Neural progenitor cell (in vitro differentiated cells): ENCODE measurements at regions not wholly inside any gene's neighbourhood (a gene's known extent, or its start where the extent isn't known, plus 50 kb on each side); places are given as distances from the start of the nearest gene placed in this dataset.

Experiments used
- EZH2 ChIP-seq: fragments of 200-600 bp; sonication (generic); IDR thresholded peaks from 2 replicates; pipeline ENCODE4 v1.6.1; 2017; ENCODE audit warnings: antibody characterized with exemption, mild to moderate bottlenecking, moderate library complexity
- TF ChIP-seq, protein P1 (sequence below): fragments of 200-600 bp; sonication (generic); IDR thresholded peaks from 2 replicates; pipeline ENCODE4 v1.5.1; 2017; ENCODE audit warnings: antibody characterized with exemption, mild to moderate bottlenecking

DNA sequence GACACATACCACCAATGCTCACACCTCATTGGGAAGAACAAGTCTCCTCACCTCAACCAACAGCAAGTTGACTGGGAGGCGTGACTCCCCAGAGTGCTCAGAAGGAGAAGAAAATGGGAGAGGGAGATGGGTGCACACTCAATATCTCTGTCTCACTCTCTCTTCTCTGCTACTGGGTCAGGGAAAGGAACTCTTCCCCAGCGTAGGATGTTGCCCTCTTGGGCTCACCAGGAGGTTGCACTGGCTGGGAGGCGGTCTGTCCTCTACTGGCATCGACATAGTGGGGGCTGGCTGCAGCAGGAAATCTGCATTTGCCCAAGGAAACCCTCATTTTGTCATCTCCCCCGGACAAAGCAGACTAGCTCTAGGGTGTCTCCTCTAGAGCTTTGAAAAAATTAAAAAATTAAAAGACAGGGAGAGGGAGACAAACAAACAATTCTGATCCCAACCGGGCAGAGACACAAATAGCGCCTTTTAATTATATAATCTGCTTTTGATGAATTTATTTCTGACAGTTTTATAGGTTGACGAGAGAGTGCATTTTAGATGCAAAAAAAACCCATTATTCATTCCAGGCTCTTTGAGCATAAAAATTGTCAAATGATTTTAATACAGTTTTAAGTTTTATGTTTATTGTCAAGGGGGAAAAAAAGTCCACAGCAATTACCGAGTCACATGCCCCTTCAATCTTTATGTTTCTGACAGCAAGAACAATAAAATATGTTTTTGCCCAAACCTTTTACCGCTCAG is 179.3 kb upstream of the MVB12B start:
- no peak for TF ChIP-seq EZH2
- TF ChIP-seq, protein P1, sequence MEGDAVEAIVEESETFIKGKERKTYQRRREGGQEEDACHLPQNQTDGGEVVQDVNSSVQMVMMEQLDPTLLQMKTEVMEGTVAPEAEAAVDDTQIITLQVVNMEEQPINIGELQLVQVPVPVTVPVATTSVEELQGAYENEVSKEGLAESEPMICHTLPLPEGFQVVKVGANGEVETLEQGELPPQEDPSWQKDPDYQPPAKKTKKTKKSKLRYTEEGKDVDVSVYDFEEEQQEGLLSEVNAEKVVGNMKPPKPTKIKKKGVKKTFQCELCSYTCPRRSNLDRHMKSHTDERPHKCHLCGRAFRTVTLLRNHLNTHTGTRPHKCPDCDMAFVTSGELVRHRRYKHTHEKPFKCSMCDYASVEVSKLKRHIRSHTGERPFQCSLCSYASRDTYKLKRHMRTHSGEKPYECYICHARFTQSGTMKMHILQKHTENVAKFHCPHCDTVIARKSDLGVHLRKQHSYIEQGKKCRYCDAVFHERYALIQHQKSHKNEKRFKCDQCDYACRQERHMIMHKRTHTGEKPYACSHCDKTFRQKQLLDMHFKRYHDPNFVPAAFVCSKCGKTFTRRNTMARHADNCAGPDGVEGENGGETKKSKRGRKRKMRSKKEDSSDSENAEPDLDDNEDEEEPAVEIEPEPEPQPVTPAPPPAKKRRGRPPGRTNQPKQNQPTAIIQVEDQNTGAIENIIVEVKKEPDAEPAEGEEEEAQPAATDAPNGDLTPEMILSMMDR: no peak
